ENCODE measurements at regions not wholly inside any gene's neighbourhood (a gene's known extent, or its start where the extent isn't known, plus 50 kb on each side); places are given as distances from the start of the nearest gene placed in this dataset.
"Not testable (repeated sequence)": the region's sequence is repeated elsewhere in the genome, so short reads cannot be mapped to it uniquely, and the experiment has no call there.

GRCh38 chr2:21850367-21850766, 726.6 kb downstream of the TDRD15 start:
- DNase-seq (ENCODE audit: low spot score), result not testable (repeated sequence)

DNA sequence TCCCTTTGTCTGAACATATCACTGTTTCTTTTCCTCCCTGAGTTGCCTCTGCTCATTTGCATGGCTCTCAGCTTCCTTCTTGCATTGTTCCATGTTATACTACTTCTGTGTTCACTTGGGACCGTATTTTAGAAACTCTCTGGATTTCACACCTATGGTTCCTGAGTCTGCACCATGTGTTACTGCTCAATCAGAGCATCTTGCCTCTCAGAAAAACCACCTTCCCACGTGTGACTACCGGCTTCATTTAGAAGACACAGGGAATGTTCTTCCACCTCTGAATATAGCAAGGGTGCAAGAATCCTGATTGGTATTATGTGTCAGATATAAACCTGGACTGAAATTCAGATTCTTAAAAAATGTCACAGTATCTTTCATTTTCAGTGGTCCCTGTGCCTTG, 731.2 kb downstream of the TDRD15 start:
- no peak for DNase-seq (ENCODE audit: low spot score)

- DNase-seq (ENCODE audit: low spot score), result no peak
Observed at GRCh38 chr2:21856708-21857107, 732.9 kb downstream of the TDRD15 start.

GRCh38 chr2:21860907-21861306, 737.1 kb downstream of the TDRD15 start:
- no peak for DNase-seq (ENCODE audit: low spot score)

DNA sequence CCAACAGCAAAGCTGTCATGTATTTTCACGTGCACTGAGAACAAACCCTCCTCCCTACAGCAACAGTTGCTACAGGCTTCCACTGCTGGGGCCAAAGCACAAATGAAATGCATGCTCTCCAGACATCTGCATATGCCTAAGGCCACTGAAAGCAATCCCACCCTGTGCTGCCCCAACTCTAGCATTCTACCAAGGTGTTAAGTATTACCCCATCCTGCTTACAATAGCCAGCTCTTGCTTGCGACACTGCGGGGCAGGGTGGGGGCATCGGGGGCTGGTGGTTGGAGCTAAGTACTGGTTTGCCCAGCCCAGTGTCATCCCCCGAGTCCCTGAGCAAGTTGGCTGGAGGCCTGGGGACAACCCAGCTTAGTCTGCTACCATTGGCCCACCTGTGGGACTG, 742.5 kb downstream of the TDRD15 start:
- DNase-seq (ENCODE audit: low spot score), result no peak

- no peak for DNase-seq (ENCODE audit: low spot score)
Observed at GRCh38 chr2:21887881-21888280, 764.1 kb downstream of the TDRD15 start.

DNA sequence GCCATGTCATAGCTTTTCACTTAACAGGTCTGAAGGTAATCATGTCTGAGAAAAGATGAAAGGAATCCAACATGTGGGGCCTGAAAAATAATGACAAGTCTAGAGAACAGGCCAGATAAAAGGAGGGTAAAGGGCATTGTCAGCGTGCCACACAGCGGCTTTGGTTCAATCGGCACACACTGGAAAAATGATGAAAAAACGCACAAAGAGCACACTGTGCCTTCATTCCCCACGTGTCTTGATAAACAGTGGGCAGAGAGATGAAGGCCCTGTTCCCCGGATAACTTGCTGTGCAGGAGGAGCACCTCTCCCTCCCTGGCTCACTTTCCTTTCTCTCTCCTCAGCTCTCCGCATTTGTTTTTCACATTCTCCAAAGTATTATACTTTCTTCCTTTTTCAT, 766.3 kb downstream of the TDRD15 start:
- no peak for DNase-seq (ENCODE audit: low spot score)

GRCh38 chr2:21890716-21891115, 766.9 kb downstream of the TDRD15 start:
- DNase-seq (ENCODE audit: low spot score), result no peak

DNA sequence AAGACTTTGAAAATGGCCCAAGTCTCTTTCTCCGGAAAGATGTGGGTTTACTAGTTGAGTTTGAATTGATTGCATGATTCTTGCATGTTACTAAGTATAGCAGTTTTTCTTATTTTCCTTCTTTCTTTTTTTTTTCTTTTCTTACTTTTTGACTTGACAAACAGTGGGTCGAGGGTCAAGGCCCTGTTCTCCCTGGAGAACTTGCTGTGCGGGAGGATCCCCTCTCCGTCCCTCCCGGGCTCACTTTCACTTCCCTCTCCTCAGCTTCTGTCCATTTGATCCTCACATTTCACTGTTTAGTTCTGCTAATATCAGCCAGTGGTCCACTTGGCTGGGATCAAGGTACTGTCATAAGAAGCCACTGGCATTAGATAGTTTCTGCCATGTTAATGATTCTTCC, 767.4 kb downstream of the TDRD15 start:
- DNase-seq (ENCODE audit: low spot score), result no peak

- no peak for DNase-seq (ENCODE audit: low spot score)
Observed at GRCh38 chr2:21892140-21892539, 768.4 kb downstream of the TDRD15 start.

GRCh38 chr2:21895200-21895599, 771.4 kb downstream of the TDRD15 start:
- no peak for DNase-seq (ENCODE audit: low spot score)

DNA sequence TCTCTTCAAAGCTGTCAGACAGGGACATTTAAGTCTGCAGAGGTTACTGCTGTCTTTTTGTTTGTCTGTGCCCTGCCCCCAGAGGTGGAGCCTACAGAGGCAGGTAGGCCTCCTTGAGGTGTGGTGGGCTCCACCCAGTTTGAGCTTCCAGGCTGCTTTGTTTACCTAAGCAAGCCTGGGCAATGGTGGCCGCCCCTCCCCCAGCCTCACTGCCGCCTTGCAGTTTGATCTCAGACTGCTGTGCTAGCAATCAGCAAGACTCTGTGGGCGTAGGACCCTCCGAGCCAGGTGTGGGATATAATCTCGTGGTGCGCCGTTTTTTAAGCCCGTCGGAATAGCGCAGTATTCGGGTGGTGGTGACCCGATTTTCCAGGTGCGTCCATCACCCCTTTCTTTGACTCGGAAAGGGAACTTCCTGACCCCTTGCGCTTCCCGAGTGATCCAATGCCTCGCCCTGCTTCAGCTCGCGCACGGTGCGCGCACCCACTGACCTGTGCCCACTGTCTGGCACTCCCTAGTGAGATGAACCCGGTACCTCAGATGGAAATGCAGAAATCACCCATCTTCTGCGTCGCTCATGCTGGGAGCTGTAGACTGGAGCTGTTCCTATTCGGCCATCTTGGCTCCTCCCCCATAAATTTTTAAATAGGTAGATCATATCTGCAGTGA, 785.1 kb downstream of the TDRD15 start:
- not testable (repeated sequence) for DNase-seq (ENCODE audit: low spot score)

DNA sequence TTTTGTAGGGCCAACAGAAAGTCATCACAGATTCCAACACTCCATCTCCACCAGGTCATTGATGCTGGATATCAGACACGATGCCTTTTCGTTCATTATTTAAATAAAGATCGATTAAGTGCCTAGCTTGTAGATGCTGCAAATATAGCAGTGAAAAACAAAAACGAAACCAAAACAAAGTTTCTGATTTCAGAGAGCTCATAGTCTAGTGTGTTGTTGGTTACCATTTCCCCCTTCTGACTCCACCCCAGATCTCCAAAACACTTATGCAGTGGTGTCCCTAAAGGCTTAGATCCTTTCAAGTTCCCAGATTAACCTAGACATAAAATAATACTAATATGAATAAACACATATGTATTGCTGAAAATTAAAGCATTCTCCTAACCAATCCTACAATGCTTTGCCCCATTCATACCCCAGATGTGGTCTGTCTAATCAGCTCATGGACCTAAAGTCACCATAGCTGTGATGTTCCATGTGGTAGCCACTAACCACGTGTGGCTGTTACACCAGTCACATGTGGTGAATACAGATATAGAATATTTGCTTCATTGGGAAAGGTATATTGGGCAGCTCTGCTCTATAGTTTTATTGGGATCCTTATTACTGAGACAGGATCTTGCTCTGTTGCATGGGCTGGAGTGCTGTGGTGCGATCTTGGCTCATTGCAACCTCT, 787.2 kb downstream of the TDRD15 start:
- no peak for DNase-seq (ENCODE audit: low spot score)

GRCh38 chr2:21912405-21912804, 788.6 kb downstream of the TDRD15 start:
- no peak for DNase-seq (ENCODE audit: low spot score)

- no peak for DNase-seq (ENCODE audit: low spot score)
Observed at GRCh38 chr2:21915201-21915600, 791.4 kb downstream of the TDRD15 start.

DNA sequence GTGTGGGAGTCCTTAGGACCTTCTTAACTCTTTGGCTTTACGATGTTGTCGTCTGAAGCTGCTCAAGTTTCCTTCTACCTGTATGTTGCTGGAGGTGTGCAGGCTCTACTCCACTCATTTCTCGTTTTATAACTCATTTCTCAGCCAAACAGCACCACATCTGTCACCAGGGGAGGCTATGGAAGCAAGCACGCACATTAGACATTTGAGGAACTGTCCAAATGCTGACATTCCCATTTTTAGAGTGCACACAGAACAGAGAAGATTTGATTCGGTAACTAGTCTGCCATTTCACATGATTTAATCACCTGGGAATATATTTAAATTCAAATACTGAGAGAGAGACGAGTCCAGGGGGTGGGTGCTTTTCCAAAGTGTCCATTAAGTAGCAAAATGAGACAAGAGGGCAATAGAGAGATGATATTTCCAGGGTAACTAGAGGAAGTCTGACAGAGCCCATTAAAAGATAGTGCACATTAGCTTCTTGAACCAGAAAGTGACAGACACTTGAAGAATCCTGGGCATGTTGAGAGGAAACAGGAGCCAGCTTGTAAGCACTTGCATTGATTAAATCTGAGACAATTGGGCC, 793.3 kb downstream of the TDRD15 start:
- no peak for DNase-seq (ENCODE audit: low spot score)

GRCh38 chr2:21920721-21921120, 797.0 kb downstream of the TDRD15 start:
- no peak for DNase-seq (ENCODE audit: low spot score)

- no peak for DNase-seq (ENCODE audit: low spot score)
Observed at GRCh38 chr2:21924640-21925285, 801.0 kb downstream of the TDRD15 start.

- DNase-seq (ENCODE audit: low spot score), result no peak
Observed at GRCh38 chr2:21928292-21928691, 804.5 kb downstream of the TDRD15 start.

- no peak for DNase-seq (ENCODE audit: low spot score)
Observed at GRCh38 chr2:21930226-21930625, 806.5 kb downstream of the TDRD15 start.

GRCh38 chr2:21939967-21940366, 816.2 kb downstream of the TDRD15 start:
- DNase-seq (ENCODE audit: low spot score), result no peak

DNA sequence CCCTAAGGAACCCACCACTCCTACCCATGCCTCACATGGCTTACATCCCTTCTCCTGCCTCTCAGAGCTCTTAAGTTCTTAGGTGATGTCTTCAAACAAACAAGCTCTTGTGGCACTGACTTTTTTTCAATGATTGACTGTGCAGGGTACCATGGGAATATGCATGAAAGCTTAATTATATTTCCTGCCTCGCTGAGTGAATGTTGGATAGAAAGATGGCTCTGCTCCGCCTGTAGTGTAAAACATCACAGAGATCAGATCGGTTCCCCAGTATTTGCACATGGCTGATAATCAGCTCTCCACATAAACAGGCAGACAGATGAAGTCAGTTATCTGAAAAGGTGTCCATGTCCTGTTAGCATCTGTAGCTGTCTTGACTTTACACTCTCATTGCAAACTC, 820.8 kb downstream of the TDRD15 start:
- no peak for DNase-seq (ENCODE audit: low spot score)

GRCh38 chr2:21945658-21946057, 821.9 kb downstream of the TDRD15 start:
- DNase-seq (ENCODE audit: low spot score), result no peak

All from ureter (tissue), 1 donor.